Caco-2 (cell line): ENCODE measurements at regions not wholly inside any gene's neighbourhood (a gene's known extent, or its start where the extent isn't known, plus 50 kb on each side); places are given as distances from the start of the nearest gene placed in this dataset.
"Not testable (repeated sequence)": the region's sequence is repeated elsewhere in the genome, so short reads cannot be mapped to it uniquely, and the experiment has no call there.

Experiments used
- BruUV-seq: library from RNA; stranded (reverse); fragments of 400-500 nt; replicated peaks from 2 replicates; lab custom pipeline; 2021; lab: Mats Ljungman, UMichigan
- CTCF ChIA-PET: fragments of 300-600 bp; sonication (Branson Sonifier 250); formaldehyde crosslinking; loops from one replicate; lab custom pipeline; 2022; ENCODE audit warnings: antibody characterized with exemption; lab: Charles Lee
- POLR2A ChIA-PET: fragments of 300-600 bp; sonication (Branson Sonifier 250); formaldehyde crosslinking; loops from one replicate; lab custom pipeline; 2022; ENCODE audit warnings: antibody characterized with exemption; lab: Charles Lee
- DNase-seq, 2 experiments: peaks; one replicate each; pipeline versions ENCODE4 v3.0.0 to v3.0.0-alpha.2; 2020 to 2022
- H3K27me3 ChIP-seq: replicated peaks from 2 replicates; pipeline ENCODE4 v1.6.0; 2011; ENCODE audit warnings: low read length; ENCODE audit not compliant: control insufficient read depth, insufficient read depth
- H3K36me3 ChIP-seq: 2 replicates; pipeline ENCODE4 v1.5.1; 2011; ENCODE audit warnings: low read length; ENCODE audit not compliant: control insufficient read depth, insufficient read depth
- H3K4me1 ChIP-seq: fragments of 250-450 bp; sonication (Bioruptor Pico); 2 replicates; pipeline ENCODE4 v1.5.1; 2020; ENCODE audit warnings: mild to moderate bottlenecking
- H3K4me3 ChIP-seq: 2 replicates; pipeline ENCODE4 v1.5.1; 2011; ENCODE audit warnings: low read depth, mild to moderate bottlenecking, control low read depth, low read length
- H3K9me3 ChIP-seq: fragments of 250-450 bp; sonication (Bioruptor Pico); 2 replicates; pipeline ENCODE4 v1.5.1; 2020; ENCODE audit warnings: mild to moderate bottlenecking, moderate library complexity
- H3K27ac Mint-ChIP-seq: one replicate; pipeline ENCODE4 v1.8.0; 2022; ENCODE audit warnings: mixed read lengths; ENCODE audit not compliant: unreplicated experiment
- H3K27me3 Mint-ChIP-seq: one replicate; pipeline ENCODE4 v1.8.0; 2022; ENCODE audit warnings: mixed read lengths; ENCODE audit not compliant: insufficient read depth, unreplicated experiment
- H3K36me3 Mint-ChIP-seq: one replicate; pipeline ENCODE4 v1.8.0; 2022; ENCODE audit warnings: mild to moderate bottlenecking, mixed read lengths; ENCODE audit not compliant: insufficient read depth, unreplicated experiment
- H3K4me1 Mint-ChIP-seq: one replicate; pipeline ENCODE4 v1.8.0; 2022; ENCODE audit warnings: low read depth, mixed read lengths; ENCODE audit not compliant: unreplicated experiment
- H3K4me3 Mint-ChIP-seq: one replicate; pipeline ENCODE4 v1.8.0; 2022; ENCODE audit warnings: mild to moderate bottlenecking, moderate library complexity, mixed read lengths; ENCODE audit not compliant: unreplicated experiment
- H3K9me3 Mint-ChIP-seq: one replicate; pipeline ENCODE4 v1.8.0; 2022; ENCODE audit warnings: mixed read lengths; ENCODE audit not compliant: unreplicated experiment
- CTCF ChIP-seq, 2 experiments: fragments of 200-600 bp in 1 of 2; IDR thresholded peaks; 1 replicate in 1 of 2; 2 replicates in 1 of 2; pipeline versions ENCODE4 v1.5.1 to v1.8.0; 2011 to 2022; ENCODE audit warnings: antibody characterized with exemption in 1 of 2, control low read depth in 1 of 2, inconsistent platforms in 1 of 2, low read depth in 1 of 2, low read length in 1 of 2, mild to moderate bottlenecking in 1 of 2, moderate library complexity in 1 of 2; ENCODE audit not compliant: insufficient read depth in 1 of 2, severe bottlenecking in 1 of 2, unreplicated experiment in 1 of 2
- intact Hi-C: fragments of 100-400 bp; cut with micrococcal nuclease; formaldehyde crosslinking; loops from one replicate; pipeline ENCODE4 v1.10.0; 2022; ENCODE audit not compliant: unreplicated experiment

- CTCF ChIA-PET = no interaction called here
- Mint-ChIP-seq H3K4me1 (no peaks in the 10 kb centered on the region), H3K36me3 (no peaks in the 10 kb centered on the region), H3K4me3 (no peak overlapping the region), H3K27ac (no peak overlapping the region), H3K9me3 (peaks cover 6% of the 10 kb centered on the region), H3K27me3 (no peaks in the 10 kb centered on the region)
- no peaks in the 10 kb centered on the region for H3K9me3 ChIP-seq
- no peaks in the 10 kb centered on the region for H3K27me3 ChIP-seq
- POLR2A ChIA-PET = no interaction called here
- H3K4me3 ChIP-seq = no peak overlapping the region
- intact Hi-C loops = no loop called here
- DNase-seq = no peak
- TF ChIP-seq CTCF (IDR thresholded peaks at IDR 0.05; ENCODE audit: insufficient read depth in 1 of 2, low read depth in 1 of 2, low read length in 1 of 2, severe bottlenecking in 1 of 2, unreplicated experiment in 1 of 2) = no peak
- H3K36me3 ChIP-seq = no peaks in the 10 kb centered on the region
- BruUV-seq = no TSS peak
- no peaks in the 10 kb centered on the region for H3K4me1 ChIP-seq
Observed at GRCh38 chr2:67186326-67186725, 210.8 kb upstream of the ETAA1 start.

GRCh38 chr2:67186871-67187270 lies 210.3 kb upstream of the ETAA1 start:
- ChIA-PET CTCF (no interaction called here), POLR2A (no interaction called here)
- Histone ChIP-seq H3K4me3 (no peak overlapping the region), H3K27me3 (no peaks in the 10 kb centered on the region), H3K9me3 (no peaks in the 10 kb centered on the region), H3K36me3 (no peaks in the 10 kb centered on the region), H3K4me1 (no peaks in the 10 kb centered on the region)
- BruUV-seq = no TSS peak
- Mint-ChIP-seq H3K27ac (no peak overlapping the region), H3K27me3 (no peaks in the 10 kb centered on the region), H3K4me1 (no peaks in the 10 kb centered on the region), H3K9me3 (peaks cover 6% of the 10 kb centered on the region), H3K36me3 (no peaks in the 10 kb centered on the region), H3K4me3 (no peak overlapping the region)
- no peak for TF ChIP-seq CTCF (IDR thresholded peaks at IDR 0.05; ENCODE audit: insufficient read depth in 1 of 2, low read depth in 1 of 2, low read length in 1 of 2, severe bottlenecking in 1 of 2, unreplicated experiment in 1 of 2)
- intact Hi-C loops = no loop called here
- no peak for DNase-seq

- H3K4me3 ChIP-seq, intact Hi-C loops, H3K4me1 ChIP-seq, CTCF ChIA-PET, H3K9me3 ChIP-seq, H3K27me3 ChIP-seq, H3K4me3 Mint-ChIP-seq, POLR2A ChIA-PET, H3K36me3 ChIP-seq, DNase-seq, H3K27ac Mint-ChIP-seq, H3K4me1 Mint-ChIP-seq, BruUV-seq, H3K36me3 Mint-ChIP-seq: not testable (repeated sequence)
- Mint-ChIP-seq H3K9me3 (peaks cover 32% of the 10 kb centered on the region), H3K27me3 (peaks cover 19% of the 10 kb centered on the region)
Observed at GRCh38 chr2:67195327-67195726, 201.8 kb upstream of the ETAA1 start.

GRCh38 chr2:67201521-67201920 lies 195.6 kb upstream of the ETAA1 start:
- H3K36me3 ChIP-seq = no peaks in the 10 kb centered on the region
- peaks cover 13% of the 10 kb centered on the region for H3K9me3 Mint-ChIP-seq
- no peaks in the 10 kb centered on the region for H3K4me1 ChIP-seq
- no TSS peak for BruUV-seq
- no peak overlapping the region for H3K4me3 Mint-ChIP-seq
- H3K4me3 ChIP-seq = no peak overlapping the region
- H3K27me3 ChIP-seq = no peaks in the 10 kb centered on the region
- no peaks in the 10 kb centered on the region for H3K36me3 Mint-ChIP-seq
- POLR2A ChIA-PET = no interaction called here
- intact Hi-C loops = no loop called here
- H3K27ac Mint-ChIP-seq = no peak overlapping the region
- H3K27me3 Mint-ChIP-seq = peaks cover 9% of the 10 kb centered on the region
- no peak for TF ChIP-seq CTCF (IDR thresholded peaks at IDR 0.05; ENCODE audit: insufficient read depth in 1 of 2, low read depth in 1 of 2, low read length in 1 of 2, severe bottlenecking in 1 of 2, unreplicated experiment in 1 of 2)
- CTCF ChIA-PET = no interaction called here
- no peak for DNase-seq
- H3K9me3 ChIP-seq = no peaks in the 10 kb centered on the region
- H3K4me1 Mint-ChIP-seq = no peaks in the 10 kb centered on the region
